HG02642 (cell line): ENCODE measurements at regions not wholly inside any gene's neighbourhood (a gene's known extent, or its start where the extent isn't known, plus 50 kb on each side); places are given as distances from the start of the nearest gene placed in this dataset.

Source experiments
- ATAC-seq: cut with Tn5 transposase; IDR thresholded peaks from one replicate; pipeline ENCODE4 v1.9.1; 2021; ENCODE audit warnings: mild to moderate bottlenecking; ENCODE audit not compliant: unreplicated experiment, poor library complexity

GRCh38 chr14:81942071-81942470 lies 408.4 kb upstream of the SEL1L start:
- ATAC-seq: no peak

- ATAC-seq: no peak
Observed at GRCh38 chr14:81946375-81946774, 412.7 kb upstream of the SEL1L start.

GRCh38 chr14:81946834-81947798 lies 413.5 kb upstream of the SEL1L start:
- no peak for ATAC-seq

GRCh38 chr14:81952917-81953316 lies 419.3 kb upstream of the SEL1L start:
- no peak for ATAC-seq

GRCh38 chr14:81953419-81953818 lies 419.8 kb upstream of the SEL1L start:
- no peak for ATAC-seq

- no peak for ATAC-seq
Observed at GRCh38 chr14:81955123-81955522, 421.5 kb upstream of the SEL1L start.

GRCh38 chr14:81960781-81961180 lies 427.1 kb upstream of the SEL1L start:
- no peak for ATAC-seq

- ATAC-seq: no peak
Observed at GRCh38 chr14:81963846-81964245, 430.2 kb upstream of the SEL1L start.

- ATAC-seq: no peak
Observed at GRCh38 chr14:81970307-81970706, 436.7 kb upstream of the SEL1L start.

GRCh38 chr14:81971911-81972310 lies 438.3 kb upstream of the SEL1L start:
- ATAC-seq: no peak

GRCh38 chr14:81972601-81973000 lies 438.9 kb upstream of the SEL1L start:
- ATAC-seq: no peak

- no peak for ATAC-seq
Observed at GRCh38 chr14:81974543-81974942, 440.9 kb upstream of the SEL1L start.

- no peak for ATAC-seq
Observed at GRCh38 chr14:81980601-81981306, 447.1 kb upstream of the SEL1L start.

- no peak for ATAC-seq
Observed at GRCh38 chr14:81981307-81981675, 447.6 kb upstream of the SEL1L start.

- ATAC-seq: no peak
Observed at GRCh38 chr14:81982046-81982445, 448.4 kb upstream of the SEL1L start.

- ATAC-seq: no peak
Observed at GRCh38 chr14:81986005-81986404, 452.4 kb upstream of the SEL1L start.

- no peak for ATAC-seq
Observed at GRCh38 chr14:81989211-81989610, 455.6 kb upstream of the SEL1L start.

GRCh38 chr14:81990312-81990761 lies 456.7 kb upstream of the SEL1L start:
- ATAC-seq: peak; percentile 77

GRCh38 chr14:81991998-81992397 lies 458.3 kb upstream of the SEL1L start:
- no peak for ATAC-seq

GRCh38 chr14:81993432-81993831 lies 459.8 kb upstream of the SEL1L start:
- ATAC-seq: no peak

GRCh38 chr14:82003426-82003825 lies 469.8 kb upstream of the SEL1L start:
- ATAC-seq: no peak
